ENCODE measurements at regions not wholly inside any gene's neighbourhood (a gene's known extent, or its start where the extent isn't known, plus 50 kb on each side); places are given as distances from the start of the nearest gene placed in this dataset.

DNA sequence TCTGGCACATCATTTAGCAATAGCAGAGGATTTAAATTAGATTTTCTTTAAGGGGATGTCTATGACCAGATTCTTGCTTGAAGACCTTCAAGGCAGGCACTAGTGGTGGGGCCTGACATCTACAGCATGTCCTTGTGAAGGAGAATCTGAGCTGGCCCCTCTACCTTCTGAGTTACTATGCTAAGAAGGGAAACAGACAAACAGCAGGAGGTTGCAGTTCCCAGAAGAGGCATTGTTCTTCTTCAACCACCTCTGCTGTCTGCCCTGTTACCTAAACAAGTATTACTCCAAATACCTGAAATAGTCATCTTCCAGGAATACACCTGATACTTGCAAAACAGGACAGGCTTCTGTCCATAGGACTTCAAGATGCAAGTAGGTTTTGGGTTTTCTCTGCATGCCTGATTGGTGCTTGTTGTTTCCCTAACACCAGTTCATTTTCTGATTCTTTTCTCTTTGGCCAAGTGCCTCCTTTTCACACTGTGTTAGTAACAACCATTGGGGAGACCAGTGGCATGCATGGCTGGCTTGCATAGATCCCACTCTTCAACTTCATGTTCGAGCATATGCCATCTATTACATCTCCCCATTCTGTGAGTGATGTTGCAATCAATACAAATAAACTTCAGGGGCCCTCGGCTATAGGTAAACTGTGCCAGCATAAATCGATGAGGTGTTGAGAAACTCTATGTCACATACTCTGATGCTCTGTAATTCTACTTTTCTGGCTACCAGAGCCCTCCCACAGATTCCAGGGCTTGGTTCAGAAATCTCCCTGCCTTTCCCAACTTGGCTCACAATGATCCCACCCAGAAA lies 93.0 kb upstream of the DUSP10 start:
- TF ChIP-seq CTCF (IDR thresholded peaks at IDR 0.05; ENCODE audit: low read depth, low read length, poor library complexity, severe bottlenecking) = no peak
- TF ChIP-seq EZH2phosphoT487 (IDR thresholded peaks at IDR 0.05; ENCODE audit: borderline replicate concordance, low read length) = no peak
